ENCODE measurements at regions not wholly inside any gene's neighbourhood (a gene's known extent, or its start where the extent isn't known, plus 50 kb on each side); places are given as distances from the start of the nearest gene placed in this dataset.

DNA sequence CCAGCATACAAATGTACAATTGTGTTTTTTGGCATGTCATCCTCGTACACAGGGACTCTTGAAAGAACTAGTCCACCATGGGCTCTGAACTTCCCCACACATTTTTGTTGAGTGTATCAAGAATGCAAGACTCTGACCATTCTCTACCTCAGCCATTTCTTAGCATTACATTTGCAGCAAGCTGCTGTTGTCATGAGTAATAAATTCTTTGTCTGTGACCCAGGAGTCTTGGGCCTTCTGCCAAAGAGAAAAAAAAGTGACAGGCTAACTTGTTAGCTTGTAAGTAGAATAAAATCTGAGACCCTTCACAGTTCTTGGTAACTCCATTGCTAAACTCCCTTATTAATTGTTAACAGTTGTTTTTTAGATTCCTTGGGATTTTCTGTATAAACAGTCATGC, 542.3 kb upstream of the MBL2 start:
- no peaks in the 10 kb centered on the region for H4K20me1 ChIP-seq (ENCODE audit: insufficient read depth, low read length)
- H3K9me2 ChIP-seq (ENCODE audit: low read depth, low read length) = no peaks in the 10 kb centered on the region
- H3F3A ChIP-seq (ENCODE audit: insufficient read depth, low read length) = no peaks in the 10 kb centered on the region
- H2AFZ ChIP-seq (ENCODE audit: low read length) = no peak overlapping the region
- H3K27me3 ChIP-seq (ENCODE audit: insufficient read depth, low read length) = no peaks in the 10 kb centered on the region
- no peaks in the 10 kb centered on the region for H3K79me2 ChIP-seq (ENCODE audit: insufficient read depth, low read length)
- H3K9me3 ChIP-seq (ENCODE audit: low read length) = no peaks in the 10 kb centered on the region
- TF ChIP-seq EZH2 (IDR thresholded peaks at IDR 0.05; ENCODE audit: borderline replicate concordance, low read length) = no peak
- TF ChIP-seq CTCF (IDR thresholded peaks at IDR 0.05; ENCODE audit: low read length) = no peak
- no peak overlapping the region for H3K27ac ChIP-seq (ENCODE audit: low read depth, low read length, poor library complexity, severe bottlenecking)
- H3K4me2 ChIP-seq (ENCODE audit: low read length) = no peak overlapping the region
- no peaks in the 10 kb centered on the region for H3K36me3 ChIP-seq (ENCODE audit: insufficient read depth, low read length)
- H3K9ac ChIP-seq (ENCODE audit: low read length) = no peak overlapping the region
- H3K4me3 ChIP-seq (ENCODE audit: low read depth, low read length, poor library complexity, severe bottlenecking) = no peak overlapping the region
- no peaks in the 10 kb centered on the region for H3K4me1 ChIP-seq (ENCODE audit: insufficient read depth, low read length, severe bottlenecking)

DNA sequence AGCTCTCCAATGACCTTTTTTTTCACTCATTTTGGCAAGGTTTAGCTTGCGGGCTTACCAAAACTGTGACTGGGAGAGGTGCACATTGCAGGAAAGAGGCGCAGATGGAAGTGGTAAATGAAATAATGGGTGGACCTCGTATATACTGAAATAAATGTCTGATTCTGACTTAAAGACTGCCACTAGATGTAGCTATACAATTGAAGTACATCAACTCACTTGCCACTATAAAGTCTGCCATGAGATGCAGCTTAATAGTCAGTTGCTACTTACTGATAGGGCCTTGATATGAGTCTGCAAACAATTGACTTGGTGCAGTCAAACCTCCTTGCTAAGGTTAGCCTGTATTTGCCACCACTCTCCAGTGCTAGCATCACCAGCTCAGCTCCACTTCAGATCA, 525.9 kb upstream of the MBL2 start:
- Histone ChIP-seq H3K27ac (ENCODE audit: low read depth, low read length, poor library complexity, severe bottlenecking) (no peak overlapping the region), H3K4me1 (ENCODE audit: insufficient read depth, low read length, severe bottlenecking) (no peaks in the 10 kb centered on the region), H2AFZ (ENCODE audit: low read length) (no peak overlapping the region), H3F3A (ENCODE audit: insufficient read depth, low read length) (no peaks in the 10 kb centered on the region), H4K20me1 (ENCODE audit: insufficient read depth, low read length) (no peaks in the 10 kb centered on the region), H3K9me2 (ENCODE audit: low read depth, low read length) (no peaks in the 10 kb centered on the region), H3K9me3 (ENCODE audit: low read length) (no peaks in the 10 kb centered on the region), H3K9ac (ENCODE audit: low read length) (no peak overlapping the region), H3K4me2 (ENCODE audit: low read length) (no peak overlapping the region), H3K79me2 (ENCODE audit: insufficient read depth, low read length) (no peaks in the 10 kb centered on the region), H3K36me3 (ENCODE audit: insufficient read depth, low read length) (no peaks in the 10 kb centered on the region), H3K27me3 (ENCODE audit: insufficient read depth, low read length) (no peaks in the 10 kb centered on the region), H3K4me3 (ENCODE audit: low read depth, low read length, poor library complexity, severe bottlenecking) (no peak overlapping the region)
- no peak for TF ChIP-seq CTCF (IDR thresholded peaks at IDR 0.05; ENCODE audit: low read length)
- TF ChIP-seq EZH2 (IDR thresholded peaks at IDR 0.05; ENCODE audit: borderline replicate concordance, low read length) = no peak

DNA sequence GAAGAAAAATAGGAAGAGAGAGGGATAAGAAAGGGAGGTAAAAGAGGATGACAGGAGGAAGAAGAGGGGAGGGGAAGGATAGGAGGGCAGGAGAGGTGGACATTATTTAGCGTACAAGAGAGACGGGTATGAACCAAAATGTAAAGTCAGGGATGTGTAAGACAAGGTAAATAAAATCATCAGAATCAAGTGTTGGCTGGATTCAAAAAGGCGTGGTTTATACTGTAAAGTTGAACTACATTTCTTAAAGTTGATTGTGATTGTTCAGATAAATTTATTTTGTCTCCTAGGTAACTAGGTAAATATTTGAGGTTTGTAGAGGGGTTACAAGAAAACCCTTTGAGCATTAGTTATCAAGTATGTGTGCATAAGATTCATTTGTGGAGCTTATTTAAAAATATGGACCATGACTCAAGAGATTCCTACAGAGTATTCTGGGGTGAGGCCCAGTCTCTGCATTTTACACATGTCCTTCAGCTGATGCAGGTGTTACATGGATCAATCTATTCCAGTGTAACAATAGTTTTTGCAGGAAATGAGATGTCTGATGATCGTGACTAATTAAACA, 512.1 kb upstream of the MBL2 start:
- no peak overlapping the region for H3K4me2 ChIP-seq (ENCODE audit: low read length)
- H3K27ac ChIP-seq (ENCODE audit: low read depth, low read length, poor library complexity, severe bottlenecking) = no peak overlapping the region
- H3K36me3 ChIP-seq (ENCODE audit: insufficient read depth, low read length) = no peaks in the 10 kb centered on the region
- no peak overlapping the region for H3K4me3 ChIP-seq (ENCODE audit: low read depth, low read length, poor library complexity, severe bottlenecking)
- no peak for TF ChIP-seq CTCF (IDR thresholded peaks at IDR 0.05; ENCODE audit: low read length)
- no peak for TF ChIP-seq EZH2 (IDR thresholded peaks at IDR 0.05; ENCODE audit: borderline replicate concordance, low read length)
- H4K20me1 ChIP-seq (ENCODE audit: insufficient read depth, low read length) = no peaks in the 10 kb centered on the region
- no peak overlapping the region for H3K9ac ChIP-seq (ENCODE audit: low read length)
- H3K9me2 ChIP-seq (ENCODE audit: low read depth, low read length) = no peaks in the 10 kb centered on the region
- no peaks in the 10 kb centered on the region for H3F3A ChIP-seq (ENCODE audit: insufficient read depth, low read length)
- no peaks in the 10 kb centered on the region for H3K4me1 ChIP-seq (ENCODE audit: insufficient read depth, low read length, severe bottlenecking)
- H3K27me3 ChIP-seq (ENCODE audit: insufficient read depth, low read length) = no peaks in the 10 kb centered on the region
- no peaks in the 10 kb centered on the region for H3K79me2 ChIP-seq (ENCODE audit: insufficient read depth, low read length)
- H3K9me3 ChIP-seq (ENCODE audit: low read length) = no peaks in the 10 kb centered on the region
- H2AFZ ChIP-seq (ENCODE audit: low read length) = no peak overlapping the region

Data from OCI-LY1 (cell line).